Caco-2 (cell line): ENCODE measurements at regions not wholly inside any gene's neighbourhood (a gene's known extent, or its start where the extent isn't known, plus 50 kb on each side); places are given as distances from the start of the nearest gene placed in this dataset.

Experiments
- BruUV-seq: library from RNA; stranded (reverse); fragments of 400-500 nt; replicated peaks from 2 replicates; lab custom pipeline; 2021; lab: Mats Ljungman, UMichigan
- CTCF ChIA-PET: fragments of 300-600 bp; sonication (Branson Sonifier 250); formaldehyde crosslinking; loops from one replicate; lab custom pipeline; 2022; ENCODE audit warnings: antibody characterized with exemption; lab: Charles Lee
- POLR2A ChIA-PET: fragments of 300-600 bp; sonication (Branson Sonifier 250); formaldehyde crosslinking; loops from one replicate; lab custom pipeline; 2022; ENCODE audit warnings: antibody characterized with exemption; lab: Charles Lee
- DNase-seq, 2 experiments: peaks; one replicate each; pipeline versions ENCODE4 v3.0.0 to v3.0.0-alpha.2; 2020 to 2022
- H3K27me3 ChIP-seq: replicated peaks from 2 replicates; pipeline ENCODE4 v1.6.0; 2011; ENCODE audit warnings: low read length; ENCODE audit not compliant: control insufficient read depth, insufficient read depth
- H3K36me3 ChIP-seq: 2 replicates; pipeline ENCODE4 v1.5.1; 2011; ENCODE audit warnings: low read length; ENCODE audit not compliant: control insufficient read depth, insufficient read depth
- H3K4me1 ChIP-seq: fragments of 250-450 bp; sonication (Bioruptor Pico); 2 replicates; pipeline ENCODE4 v1.5.1; 2020; ENCODE audit warnings: mild to moderate bottlenecking
- H3K4me3 ChIP-seq: 2 replicates; pipeline ENCODE4 v1.5.1; 2011; ENCODE audit warnings: low read depth, mild to moderate bottlenecking, control low read depth, low read length
- H3K9me3 ChIP-seq: fragments of 250-450 bp; sonication (Bioruptor Pico); 2 replicates; pipeline ENCODE4 v1.5.1; 2020; ENCODE audit warnings: mild to moderate bottlenecking, moderate library complexity
- H3K27ac Mint-ChIP-seq: one replicate; pipeline ENCODE4 v1.8.0; 2022; ENCODE audit warnings: mixed read lengths; ENCODE audit not compliant: unreplicated experiment
- H3K27me3 Mint-ChIP-seq: one replicate; pipeline ENCODE4 v1.8.0; 2022; ENCODE audit warnings: mixed read lengths; ENCODE audit not compliant: insufficient read depth, unreplicated experiment
- H3K36me3 Mint-ChIP-seq: one replicate; pipeline ENCODE4 v1.8.0; 2022; ENCODE audit warnings: mild to moderate bottlenecking, mixed read lengths; ENCODE audit not compliant: insufficient read depth, unreplicated experiment
- H3K4me1 Mint-ChIP-seq: one replicate; pipeline ENCODE4 v1.8.0; 2022; ENCODE audit warnings: low read depth, mixed read lengths; ENCODE audit not compliant: unreplicated experiment
- H3K4me3 Mint-ChIP-seq: one replicate; pipeline ENCODE4 v1.8.0; 2022; ENCODE audit warnings: mild to moderate bottlenecking, moderate library complexity, mixed read lengths; ENCODE audit not compliant: unreplicated experiment
- H3K9me3 Mint-ChIP-seq: one replicate; pipeline ENCODE4 v1.8.0; 2022; ENCODE audit warnings: mixed read lengths; ENCODE audit not compliant: unreplicated experiment
- CTCF ChIP-seq, 2 experiments: fragments of 200-600 bp in 1 of 2; IDR thresholded peaks; 1 replicate in 1 of 2; 2 replicates in 1 of 2; pipeline versions ENCODE4 v1.5.1 to v1.8.0; 2011 to 2022; ENCODE audit warnings: antibody characterized with exemption in 1 of 2, control low read depth in 1 of 2, inconsistent platforms in 1 of 2, low read depth in 1 of 2, low read length in 1 of 2, mild to moderate bottlenecking in 1 of 2, moderate library complexity in 1 of 2; ENCODE audit not compliant: insufficient read depth in 1 of 2, severe bottlenecking in 1 of 2, unreplicated experiment in 1 of 2
- intact Hi-C: fragments of 100-400 bp; cut with micrococcal nuclease; formaldehyde crosslinking; loops from one replicate; pipeline ENCODE4 v1.10.0; 2022; ENCODE audit not compliant: unreplicated experiment

- no peaks in the 10 kb centered on the region for H3K36me3 ChIP-seq
- intact Hi-C loops: no loop called here
- POLR2A ChIA-PET: no interaction called here
- no peaks in the 10 kb centered on the region for H3K9me3 ChIP-seq
- Mint-ChIP-seq H3K9me3 (no peaks in the 10 kb centered on the region), H3K27ac (no peak overlapping the region), H3K36me3 (no peaks in the 10 kb centered on the region), H3K4me1 (no peaks in the 10 kb centered on the region), H3K4me3 (no peak overlapping the region), H3K27me3 (no peaks in the 10 kb centered on the region)
- CTCF ChIA-PET: no interaction called here
- H3K4me3 ChIP-seq: no peak overlapping the region
- H3K27me3 ChIP-seq: no peaks in the 10 kb centered on the region
- H3K4me1 ChIP-seq: no peaks in the 10 kb centered on the region
- no peak for DNase-seq
- no peak for TF ChIP-seq CTCF (IDR thresholded peaks at IDR 0.05; ENCODE audit: insufficient read depth in 1 of 2, low read depth in 1 of 2, low read length in 1 of 2, severe bottlenecking in 1 of 2, unreplicated experiment in 1 of 2)
- no TSS peak for BruUV-seq
Observed at GRCh38 chr2:66110608-66111007, 324.3 kb upstream of the MEIS1 start.

GRCh38 chr2:66110086-66110485 is 324.8 kb upstream of the MEIS1 start:
- DNase-seq: no peak
- no peaks in the 10 kb centered on the region for H3K36me3 Mint-ChIP-seq
- CTCF ChIA-PET: no interaction called here

GRCh38 chr2:66109419-66109818 is 325.5 kb upstream of the MEIS1 start:
- Histone ChIP-seq H3K36me3 (no peaks in the 10 kb centered on the region), H3K4me3 (no peak overlapping the region), H3K4me1 (no peaks in the 10 kb centered on the region), H3K27me3 (no peaks in the 10 kb centered on the region; the same call in 1 of the 2 replicates), H3K9me3 (no peaks in the 10 kb centered on the region)
- no peaks in the 10 kb centered on the region for H3K36me3 Mint-ChIP-seq
- no TSS peak for BruUV-seq
- CTCF ChIA-PET: no interaction called here
- no peak overlapping the region for H3K4me3 Mint-ChIP-seq
- H3K9me3 Mint-ChIP-seq: no peaks in the 10 kb centered on the region
- no peak overlapping the region for H3K27ac Mint-ChIP-seq
- no peaks in the 10 kb centered on the region for H3K4me1 Mint-ChIP-seq
- POLR2A ChIA-PET: no interaction called here
- no peak for DNase-seq
- TF ChIP-seq CTCF (IDR thresholded peaks at IDR 0.05; ENCODE audit: insufficient read depth in 1 of 2, low read depth in 1 of 2, low read length in 1 of 2, severe bottlenecking in 1 of 2, unreplicated experiment in 1 of 2): no peak
- H3K27me3 Mint-ChIP-seq: no peaks in the 10 kb centered on the region
- intact Hi-C loops: no loop called here

More at GRCh38 chr2:66110086-66110485, 324.8 kb upstream of the MEIS1 start:
- Mint-ChIP-seq H3K4me1 (no peaks in the 10 kb centered on the region), H3K27ac (no peak overlapping the region), H3K27me3 (no peaks in the 10 kb centered on the region), H3K4me3 (no peak overlapping the region), H3K9me3 (no peaks in the 10 kb centered on the region)
- H3K4me3 ChIP-seq: no peak overlapping the region
- H3K4me1 ChIP-seq: no peaks in the 10 kb centered on the region
- no peaks in the 10 kb centered on the region for H3K9me3 ChIP-seq
- BruUV-seq: no TSS peak
- intact Hi-C loops: no loop called here
- no peaks in the 10 kb centered on the region for H3K27me3 ChIP-seq
- no peak for TF ChIP-seq CTCF (IDR thresholded peaks at IDR 0.05; ENCODE audit: insufficient read depth in 1 of 2, low read depth in 1 of 2, low read length in 1 of 2, severe bottlenecking in 1 of 2, unreplicated experiment in 1 of 2)
- no peaks in the 10 kb centered on the region for H3K36me3 ChIP-seq
- POLR2A ChIA-PET: no interaction called here
